Caco-2 (cell line): ENCODE measurements at regions not wholly inside any gene's neighbourhood (a gene's known extent, or its start where the extent isn't known, plus 50 kb on each side); places are given as distances from the start of the nearest gene placed in this dataset.
A peak's percentile ranks its signal among the peaks of the same experiment; 100 is the strongest.

Experiments used
- BruUV-seq: library from RNA; stranded (reverse); fragments of 400-500 nt; replicated peaks from 2 replicates; lab custom pipeline; 2021; lab: Mats Ljungman, UMichigan
- CTCF ChIA-PET: fragments of 300-600 bp; sonication (Branson Sonifier 250); formaldehyde crosslinking; loops from one replicate; lab custom pipeline; 2022; ENCODE audit warnings: antibody characterized with exemption; lab: Charles Lee
- POLR2A ChIA-PET: fragments of 300-600 bp; sonication (Branson Sonifier 250); formaldehyde crosslinking; loops from one replicate; lab custom pipeline; 2022; ENCODE audit warnings: antibody characterized with exemption; lab: Charles Lee
- DNase-seq, 2 experiments: peaks; one replicate each; pipeline versions ENCODE4 v3.0.0 to v3.0.0-alpha.2; 2020 to 2022
- H3K27me3 ChIP-seq: replicated peaks from 2 replicates; pipeline ENCODE4 v1.6.0; 2011; ENCODE audit warnings: low read length; ENCODE audit not compliant: control insufficient read depth, insufficient read depth
- H3K36me3 ChIP-seq: 2 replicates; pipeline ENCODE4 v1.5.1; 2011; ENCODE audit warnings: low read length; ENCODE audit not compliant: control insufficient read depth, insufficient read depth
- H3K4me1 ChIP-seq: fragments of 250-450 bp; sonication (Bioruptor Pico); 2 replicates; pipeline ENCODE4 v1.5.1; 2020; ENCODE audit warnings: mild to moderate bottlenecking
- H3K4me3 ChIP-seq: 2 replicates; pipeline ENCODE4 v1.5.1; 2011; ENCODE audit warnings: low read depth, mild to moderate bottlenecking, control low read depth, low read length
- H3K9me3 ChIP-seq: fragments of 250-450 bp; sonication (Bioruptor Pico); 2 replicates; pipeline ENCODE4 v1.5.1; 2020; ENCODE audit warnings: mild to moderate bottlenecking, moderate library complexity
- H3K27ac Mint-ChIP-seq: one replicate; pipeline ENCODE4 v1.8.0; 2022; ENCODE audit warnings: mixed read lengths; ENCODE audit not compliant: unreplicated experiment
- H3K27me3 Mint-ChIP-seq: one replicate; pipeline ENCODE4 v1.8.0; 2022; ENCODE audit warnings: mixed read lengths; ENCODE audit not compliant: insufficient read depth, unreplicated experiment
- H3K36me3 Mint-ChIP-seq: one replicate; pipeline ENCODE4 v1.8.0; 2022; ENCODE audit warnings: mild to moderate bottlenecking, mixed read lengths; ENCODE audit not compliant: insufficient read depth, unreplicated experiment
- H3K4me1 Mint-ChIP-seq: one replicate; pipeline ENCODE4 v1.8.0; 2022; ENCODE audit warnings: low read depth, mixed read lengths; ENCODE audit not compliant: unreplicated experiment
- H3K4me3 Mint-ChIP-seq: one replicate; pipeline ENCODE4 v1.8.0; 2022; ENCODE audit warnings: mild to moderate bottlenecking, moderate library complexity, mixed read lengths; ENCODE audit not compliant: unreplicated experiment
- H3K9me3 Mint-ChIP-seq: one replicate; pipeline ENCODE4 v1.8.0; 2022; ENCODE audit warnings: mixed read lengths; ENCODE audit not compliant: unreplicated experiment
- CTCF ChIP-seq, 2 experiments: fragments of 200-600 bp in 1 of 2; IDR thresholded peaks; 1 replicate in 1 of 2; 2 replicates in 1 of 2; pipeline versions ENCODE4 v1.5.1 to v1.8.0; 2011 to 2022; ENCODE audit warnings: antibody characterized with exemption in 1 of 2, control low read depth in 1 of 2, inconsistent platforms in 1 of 2, low read depth in 1 of 2, low read length in 1 of 2, mild to moderate bottlenecking in 1 of 2, moderate library complexity in 1 of 2; ENCODE audit not compliant: insufficient read depth in 1 of 2, severe bottlenecking in 1 of 2, unreplicated experiment in 1 of 2
- intact Hi-C: fragments of 100-400 bp; cut with micrococcal nuclease; formaldehyde crosslinking; loops from one replicate; pipeline ENCODE4 v1.10.0; 2022; ENCODE audit not compliant: unreplicated experiment

DNA sequence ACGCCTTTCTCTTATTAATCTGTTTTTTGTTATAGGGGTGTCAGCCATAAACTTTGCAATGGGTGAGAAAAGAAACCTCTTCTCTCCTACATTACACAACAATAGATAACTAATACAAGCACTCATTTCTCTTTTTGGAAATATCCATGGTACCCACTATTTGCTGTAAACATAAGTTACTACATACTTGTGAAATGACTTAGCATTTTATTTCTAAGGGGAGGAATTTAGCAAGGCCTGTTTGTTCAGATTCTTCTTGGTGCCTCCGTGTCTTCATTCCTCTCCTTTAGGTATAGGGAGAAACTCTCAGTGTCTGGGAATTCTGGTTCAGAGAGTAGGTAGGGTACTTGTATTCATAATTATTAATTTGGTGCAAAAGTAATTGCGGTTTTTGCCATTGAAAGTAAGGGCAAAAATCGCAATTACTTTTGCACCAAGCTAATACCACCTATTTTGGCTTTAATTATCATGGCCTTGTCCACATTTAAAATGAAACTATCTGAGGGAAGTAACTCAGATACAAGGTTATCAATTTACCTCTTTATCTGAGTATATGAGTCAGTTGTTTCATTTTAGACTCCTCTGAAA is 134.8 kb downstream of the MREG start:
- peak overlapping the region; percentile 74 for H3K27ac Mint-ChIP-seq
- TF ChIP-seq CTCF (IDR thresholded peaks at IDR 0.05; ENCODE audit: insufficient read depth in 1 of 2, low read depth in 1 of 2, low read length in 1 of 2, severe bottlenecking in 1 of 2, unreplicated experiment in 1 of 2) = no peak
- no peaks in the 10 kb centered on the region for H3K27me3 Mint-ChIP-seq
- no peak overlapping the region for H3K4me3 Mint-ChIP-seq
- no TSS peak for BruUV-seq
- peaks cover 28% of the 10 kb centered on the region for H3K4me1 Mint-ChIP-seq
- CTCF ChIA-PET = no interaction called here
- Histone ChIP-seq H3K27me3 (no peaks in the 10 kb centered on the region), H3K4me1 (peaks cover 40% of the 10 kb centered on the region), H3K4me3 (no peak overlapping the region), H3K36me3 (no peaks in the 10 kb centered on the region), H3K9me3 (no peaks in the 10 kb centered on the region; the same call in 1 of the 2 replicates)
- intact Hi-C loops = loop anchor here (5.0 kb wide), 1 partner anchor 456 kb away; no protein-coding TSS in a partner anchor
- POLR2A ChIA-PET = no interaction called here
- peaks cover 10% of the 10 kb centered on the region for H3K9me3 Mint-ChIP-seq
- H3K36me3 Mint-ChIP-seq = peaks cover 12% of the 10 kb centered on the region
- peak in 1 of 2 experiments; percentile 39 for DNase-seq

GRCh38 chr2:215876937-215877238 is 136.5 kb downstream of the MREG start:
- ChIA-PET POLR2A (interaction anchor here (0.7 kb wide), 1 partner anchor 938 kb away, joined by 5 read pairs; no protein-coding TSS in a partner anchor), CTCF (interaction anchor here (1.1 to 1.4 kb wide), 2 partner anchors 48 to 83 kb away, joined by 5 to 6 read pairs; no protein-coding TSS in a partner anchor)
- peaks cover 39% of the 10 kb centered on the region for H3K4me1 Mint-ChIP-seq
- H3K4me1 ChIP-seq = peaks cover 40% of the 10 kb centered on the region
- H3K4me3 Mint-ChIP-seq = peak overlapping the region; percentile 5
- no peak for TF ChIP-seq CTCF (IDR thresholded peaks at IDR 0.05; ENCODE audit: insufficient read depth in 1 of 2, low read depth in 1 of 2, low read length in 1 of 2, severe bottlenecking in 1 of 2, unreplicated experiment in 1 of 2)
- peaks cover 12% of the 10 kb centered on the region for H3K36me3 Mint-ChIP-seq
- intact Hi-C loops = loop anchor here (1.0 to 5.0 kb wide), 6 partner anchors 46 to 455 kb away; no protein-coding TSS in a partner anchor
- H3K9me3 ChIP-seq = no peaks in the 10 kb centered on the region; the same call in 1 of the 2 replicates
- no peak for DNase-seq
- no peaks in the 10 kb centered on the region for H3K36me3 ChIP-seq
- H3K27me3 ChIP-seq = no peaks in the 10 kb centered on the region
- peak overlapping the region; percentile 74 for H3K27ac Mint-ChIP-seq
- BruUV-seq = no TSS peak
- no peak overlapping the region for H3K4me3 ChIP-seq
- peaks cover 20% of the 10 kb centered on the region for H3K9me3 Mint-ChIP-seq
- H3K27me3 Mint-ChIP-seq = no peaks in the 10 kb centered on the region

DNA sequence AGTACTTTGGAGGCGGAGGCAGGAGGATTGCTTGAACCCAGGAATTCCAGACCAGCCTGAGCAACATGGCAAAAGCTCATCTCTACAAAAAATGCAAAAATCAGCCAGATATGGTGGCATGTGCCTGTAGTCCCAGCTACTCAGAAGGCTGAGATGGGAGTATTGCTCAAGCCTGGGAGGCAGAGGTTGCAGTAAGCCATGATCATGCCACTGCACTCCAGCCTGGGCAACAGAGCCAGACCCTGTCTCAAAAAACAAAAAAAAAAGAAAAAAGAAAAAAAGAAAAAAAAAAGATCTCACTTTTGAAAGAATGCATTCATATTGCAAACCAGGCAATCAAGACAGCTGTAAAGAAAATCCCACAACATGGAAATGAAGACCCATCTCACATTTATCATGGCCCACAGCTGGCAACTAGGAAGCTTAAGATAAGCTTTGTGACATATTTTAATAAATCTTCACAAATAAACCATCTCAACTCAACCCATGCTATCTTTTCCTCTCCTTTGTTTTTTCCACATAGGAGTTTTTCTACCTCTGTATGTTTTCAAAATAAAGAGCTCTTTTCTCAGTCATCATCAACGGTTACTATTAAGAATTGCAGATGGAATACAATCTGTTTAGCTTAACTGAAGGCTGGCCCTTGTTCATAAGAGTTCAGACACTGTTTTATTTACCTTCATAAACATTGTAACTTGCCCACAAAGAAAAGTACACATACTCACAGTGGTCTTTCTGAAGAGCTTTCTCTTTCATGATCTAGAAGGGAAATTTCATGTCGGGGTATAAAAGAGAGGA is 137.0 kb downstream of the MREG start:
- ChIA-PET POLR2A (interaction anchor here (0.7 kb wide), 1 partner anchor 939 kb away, joined by 5 read pairs; no protein-coding TSS in a partner anchor), CTCF (interaction anchor here (1.1 to 1.4 kb wide), 2 partner anchors 48 to 82 kb away, joined by 5 to 6 read pairs; no protein-coding TSS in a partner anchor)
- Mint-ChIP-seq H3K27me3 (no peaks in the 10 kb centered on the region), H3K4me1 (peaks cover 40% of the 10 kb centered on the region), H3K9me3 (peaks cover 20% of the 10 kb centered on the region), H3K36me3 (peaks cover 12% of the 10 kb centered on the region), H3K27ac (peak overlapping the region; percentile 74), H3K4me3 (peak overlapping the region; percentile 5)
- no TSS peak for BruUV-seq
- no peak for TF ChIP-seq CTCF (IDR thresholded peaks at IDR 0.05; ENCODE audit: insufficient read depth in 1 of 2, low read depth in 1 of 2, low read length in 1 of 2, severe bottlenecking in 1 of 2, unreplicated experiment in 1 of 2)
- intact Hi-C loops = loop anchor here (1.0 to 5.0 kb wide), 5 partner anchors 45 to 454 kb away; no protein-coding TSS in a partner anchor
- no peaks in the 10 kb centered on the region for H3K36me3 ChIP-seq
- peaks cover 40% of the 10 kb centered on the region for H3K4me1 ChIP-seq
- H3K4me3 ChIP-seq = no peak overlapping the region
- no peaks in the 10 kb centered on the region for H3K27me3 ChIP-seq
- DNase-seq = peak in 1 of 2 experiments; percentile 35
- H3K9me3 ChIP-seq = no peaks in the 10 kb centered on the region; the same call in 1 of the 2 replicates
